Pancreas (tissue), 10 donors: ENCODE measurements at regions not wholly inside any gene's neighbourhood (a gene's known extent, or its start where the extent isn't known, plus 50 kb on each side); places are given as distances from the start of the nearest gene placed in this dataset.

Source experiments
- ATAC-seq, 4 donors: fragments of 200-7000 bp; cut with Tn5 transposase; one replicate each; pipeline versions ENCODE4 v1.8.0 to v1.9.1; 2020; ENCODE audit warnings: mild to moderate bottlenecking in 4 of 4, moderate library complexity in 4 of 4
- DNase-seq, 6 donors: peaks; one replicate each; pipeline ENCODE4 v3.0.0-alpha.2; 2020
- FAIRE-seq: peaks from 2 replicates; lab custom pipeline; 2012; peaks lifted over from hg19 to GRCh38; lab: Jason Lieb, UNC
- H3K27ac ChIP-seq, 4 donors: fragments of 200-600 bp; sonication (generic); 1 replicate in 3 of 4; 2 replicates in 1 of 4; pipeline versions ENCODE4 v1.5.0 to v1.8.0; 2020
- H3K27me3 ChIP-seq, 4 donors: fragments of 200-600 bp; one replicate each; pipeline ENCODE4 v1.8.0; 2021
- H3K36me3 ChIP-seq, 3 donors: fragments of 200-600 bp; sonication (generic) in 1 of 3; one replicate each; pipeline versions ENCODE4 v1.5.0 to v1.8.0; 2020 to 2021
- H3K4me1 ChIP-seq, 3 donors: fragments of 200-600 bp; one replicate each; pipeline ENCODE4 v1.8.0; 2021
- H3K4me3 ChIP-seq, 4 donors: fragments of 200-600 bp; sonication (generic) in 2 of 4; one replicate each; pipeline versions ENCODE4 v1.5.0 to v1.8.0; 2020 to 2021
- H3K9me3 ChIP-seq, 4 donors: fragments of 200-600 bp; one replicate each; pipeline ENCODE4 v1.8.0; 2021
- WGBS, 2 donors: extraction: QIAGEN DNeasy Blood & Tissue Kit; methylation state at CpG; one replicate each; pipeline ENCODE4 v1.1.7; 2013; 5-methylcytosine and 5-hydroxymethylcytosine counted together
- intact Hi-C, 3 donors: fragments of 100-400 bp; cut with DNase I; formaldehyde crosslinking; loops; one replicate each; pipeline versions ENCODE4 v1.11.1 to v1.14.2; 2022
- TF ChIP-seq, protein P1 (sequence below), 4 donors: fragments of 200-600 bp; sonication (generic) in 3 of 4; IDR thresholded peaks; one replicate each; pipeline versions ENCODE4 v1.5.0 to v1.8.0; 2021; ENCODE audit warnings: antibody characterized with exemption in 4 of 4
- donor health status: healthy with polysubstance abuse.
- donor health status: DM: no; HTN: no; CAD: no; lungs with moderate emphysema.
- donor health status: DM: no; HTN: no; CAD: no.
- donor health status: control.
- donor health status: control.
- donor health status: Bipolar disorder and iron deficiency.
- donor health status: DM: yes; HTN: yes; CAD: no.
- donor health status: DM: no; HTN: no; CAD: no.
- donor health status: DM: no; HTN: no; CAD: no.
- donor health status: DM: yes; HTN: yes; CAD: no.

GRCh38 chr11:8828046-8828445 is 82.9 kb upstream of the AKIP1 start:
- no peaks in the 10 kb centered on the region for H3K27me3 ChIP-seq
- FAIRE-seq (no peak), ATAC-seq (peak in 1 of 4 donors; percentile 34), DNase-seq (no peak)
- intact Hi-C loops, result no loop called here
- H3K27ac ChIP-seq, result no peak overlapping the region
- 76 to 93% methylated on average over 3 of the region's 3 CpGs for WGBS, 2 donors
- H3K4me3 ChIP-seq, result no peak overlapping the region
- H3K9me3 ChIP-seq, result no peaks in the 10 kb centered on the region
- H3K36me3 ChIP-seq, result no peaks in the 10 kb centered on the region
- no peaks in the 10 kb centered on the region for H3K4me1 ChIP-seq
- TF ChIP-seq, protein P1, sequence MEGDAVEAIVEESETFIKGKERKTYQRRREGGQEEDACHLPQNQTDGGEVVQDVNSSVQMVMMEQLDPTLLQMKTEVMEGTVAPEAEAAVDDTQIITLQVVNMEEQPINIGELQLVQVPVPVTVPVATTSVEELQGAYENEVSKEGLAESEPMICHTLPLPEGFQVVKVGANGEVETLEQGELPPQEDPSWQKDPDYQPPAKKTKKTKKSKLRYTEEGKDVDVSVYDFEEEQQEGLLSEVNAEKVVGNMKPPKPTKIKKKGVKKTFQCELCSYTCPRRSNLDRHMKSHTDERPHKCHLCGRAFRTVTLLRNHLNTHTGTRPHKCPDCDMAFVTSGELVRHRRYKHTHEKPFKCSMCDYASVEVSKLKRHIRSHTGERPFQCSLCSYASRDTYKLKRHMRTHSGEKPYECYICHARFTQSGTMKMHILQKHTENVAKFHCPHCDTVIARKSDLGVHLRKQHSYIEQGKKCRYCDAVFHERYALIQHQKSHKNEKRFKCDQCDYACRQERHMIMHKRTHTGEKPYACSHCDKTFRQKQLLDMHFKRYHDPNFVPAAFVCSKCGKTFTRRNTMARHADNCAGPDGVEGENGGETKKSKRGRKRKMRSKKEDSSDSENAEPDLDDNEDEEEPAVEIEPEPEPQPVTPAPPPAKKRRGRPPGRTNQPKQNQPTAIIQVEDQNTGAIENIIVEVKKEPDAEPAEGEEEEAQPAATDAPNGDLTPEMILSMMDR (IDR thresholded peaks at IDR 0.05), result no peak

DNA sequence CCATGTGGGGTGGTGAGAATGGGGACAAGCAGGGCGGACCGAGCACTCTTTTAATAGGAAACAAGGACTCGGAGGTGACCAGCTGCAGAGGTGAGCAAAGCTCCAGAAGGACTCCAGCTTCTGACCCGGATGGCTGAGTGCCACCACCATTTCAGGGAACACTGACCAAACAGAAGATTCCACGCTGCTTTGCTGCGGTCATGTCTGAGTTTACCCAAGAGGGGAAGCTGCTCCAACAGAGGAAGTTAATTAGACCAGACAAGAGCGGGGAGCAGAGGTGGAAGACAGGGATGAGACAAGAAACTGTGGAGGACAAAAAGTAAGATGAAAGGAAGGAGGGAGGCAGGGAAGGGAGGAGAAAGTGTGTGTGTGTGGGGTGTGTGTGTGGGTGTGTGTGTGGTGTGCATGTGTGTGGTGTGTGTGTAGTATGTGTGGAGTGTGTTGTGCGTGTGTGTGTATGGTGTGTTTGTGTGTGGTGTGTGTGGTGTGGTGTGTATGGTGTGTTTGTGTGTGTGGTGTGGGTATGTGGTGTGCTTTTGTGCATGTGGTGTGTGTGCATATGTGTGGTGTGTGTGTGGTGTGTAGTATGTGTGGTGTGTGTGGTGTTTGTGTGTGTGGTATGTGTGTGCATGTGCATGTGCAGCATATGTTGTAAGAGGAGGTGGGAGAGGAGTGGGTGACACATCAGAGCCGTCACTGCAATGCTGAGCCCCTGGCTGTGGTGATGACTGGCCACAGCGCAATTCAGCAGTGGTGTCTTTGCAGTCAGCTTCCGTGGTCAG is 82.2 kb upstream of the AKIP1 start:
- no peaks in the 10 kb centered on the region for H3K36me3 ChIP-seq
- FAIRE-seq (no peak), ATAC-seq (peak in 1 of 4 donors; percentile 51), DNase-seq (no peak)
- 87 to 88% methylated on average over 11 of the region's 11 CpGs for WGBS, 2 donors
- TF ChIP-seq, protein P1 (IDR thresholded peaks at IDR 0.05), result no peak
- H3K9me3 ChIP-seq, result no peaks in the 10 kb centered on the region
- no peaks in the 10 kb centered on the region for H3K4me1 ChIP-seq
- no peak overlapping the region for H3K4me3 ChIP-seq
- intact Hi-C loops, result no loop called here
- no peak overlapping the region for H3K27ac ChIP-seq
- H3K27me3 ChIP-seq, result no peaks in the 10 kb centered on the region

- H3K4me3 ChIP-seq, result no peak overlapping the region
- no peaks in the 10 kb centered on the region for H3K9me3 ChIP-seq
- no peaks in the 10 kb centered on the region for H3K27me3 ChIP-seq
- DNase-seq (no peak), ATAC-seq (no peak), FAIRE-seq (no peak)
- H3K4me1 ChIP-seq, result no peaks in the 10 kb centered on the region
- TF ChIP-seq, protein P1 (IDR thresholded peaks at IDR 0.05), result no peak
- H3K36me3 ChIP-seq, result no peaks in the 10 kb centered on the region
- WGBS, 2 donors, result 80 to 83% methylated on average over 8 of the region's 8 CpGs
- intact Hi-C loops, result no loop called here
- H3K27ac ChIP-seq, result no peak overlapping the region
Measured at GRCh38 chr11:8829556-8829955, 81.4 kb upstream of the AKIP1 start.

- Histone ChIP-seq H3K9me3 (no peaks in the 10 kb centered on the region), H3K27me3 (no peaks in the 10 kb centered on the region), H3K36me3 (no peaks in the 10 kb centered on the region), H3K27ac (no peak overlapping the region), H3K4me1 (no peaks in the 10 kb centered on the region), H3K4me3 (no peak overlapping the region)
- WGBS, 2 donors, result 83 to 90% methylated on average over 3 of the region's 3 CpGs
- FAIRE-seq (no peak), ATAC-seq (no peak), DNase-seq (no peak)
- TF ChIP-seq, protein P1 (IDR thresholded peaks at IDR 0.05), result no peak
- intact Hi-C loops, result no loop called here
Measured at GRCh38 chr11:8830641-8831040, 80.3 kb upstream of the AKIP1 start.

- Histone ChIP-seq H3K4me3 (no peak overlapping the region), H3K27me3 (no peaks in the 10 kb centered on the region), H3K36me3 (no peaks in the 10 kb centered on the region), H3K27ac (no peak overlapping the region), H3K9me3 (no peaks in the 10 kb centered on the region), H3K4me1 (no peaks in the 10 kb centered on the region)
- no peak for DNase-seq
- no peak for ATAC-seq
- FAIRE-seq, result no peak
- WGBS, 2 donors, result 68 to 79% methylated on average over 9 of the region's 9 CpGs
- TF ChIP-seq, protein P1 (IDR thresholded peaks at IDR 0.05), result no peak
- intact Hi-C loops, result no loop called here
Measured at GRCh38 chr11:8831861-8832260, 79.1 kb upstream of the AKIP1 start.
